GM21526 (cell line): ENCODE measurements at regions not wholly inside any gene's neighbourhood (a gene's known extent, or its start where the extent isn't known, plus 50 kb on each side); places are given as distances from the start of the nearest gene placed in this dataset.
"Not testable (repeated sequence)": the region's sequence is repeated elsewhere in the genome, so short reads cannot be mapped to it uniquely, and the experiment has no call there.

Experiments
- ATAC-seq: cut with Tn5 transposase; IDR thresholded peaks from one replicate; pipeline ENCODE4 v1.9.1; 2021; ENCODE audit warnings: moderate library complexity; ENCODE audit not compliant: unreplicated experiment, low FRiP score

- no peak for ATAC-seq
These were observed 74.6 kb downstream of the FEM1C start for GRCh38 chr5:115469904-115470516.

GRCh38 chr5:115467628-115468027, 76.9 kb downstream of the FEM1C start:
- ATAC-seq: no peak

GRCh38 chr5:115465431-115465830, 79.1 kb downstream of the FEM1C start:
- ATAC-seq: no peak

- no peak for ATAC-seq
These were observed 80.6 kb downstream of the FEM1C start for GRCh38 chr5:115463983-115464382.

GRCh38 chr5:115461506-115462290, 82.9 kb downstream of the FEM1C start:
- no peak for ATAC-seq

GRCh38 chr5:115461093-115461492, 83.5 kb downstream of the FEM1C start:
- no peak for ATAC-seq

- ATAC-seq: no peak
These were observed 84.1 kb downstream of the FEM1C start for GRCh38 chr5:115460472-115460871.

GRCh38 chr5:115459855-115460341, 84.7 kb downstream of the FEM1C start:
- no peak for ATAC-seq

GRCh38 chr5:115458416-115458815, 86.2 kb downstream of the FEM1C start:
- ATAC-seq: no peak

GRCh38 chr5:115458003-115458409, 86.6 kb downstream of the FEM1C start:
- no peak for ATAC-seq

- no peak for ATAC-seq
These were observed 87.0 kb downstream of the FEM1C start for GRCh38 chr5:115457571-115457970.

GRCh38 chr5:115456539-115457040, 88.0 kb downstream of the FEM1C start:
- no peak for ATAC-seq

GRCh38 chr5:115456056-115456455, 88.5 kb downstream of the FEM1C start:
- ATAC-seq: no peak

GRCh38 chr5:115455301-115455707, 89.3 kb downstream of the FEM1C start:
- ATAC-seq: no peak

GRCh38 chr5:115453391-115454095, 91.0 kb downstream of the FEM1C start:
- ATAC-seq: no peak

GRCh38 chr5:115452536-115453235, 91.9 kb downstream of the FEM1C start:
- no peak for ATAC-seq

GRCh38 chr5:115452083-115452482, 92.5 kb downstream of the FEM1C start:
- ATAC-seq: no peak

- ATAC-seq: no peak
These were observed 93.8 kb downstream of the FEM1C start for GRCh38 chr5:115450741-115451140.

GRCh38 chr5:115448630-115449029, 95.9 kb downstream of the FEM1C start:
- not testable (repeated sequence) for ATAC-seq

GRCh38 chr5:115440782-115441451, 103.7 kb downstream of the FEM1C start:
- ATAC-seq: no peak
